ENCODE measurements at regions not wholly inside any gene's neighbourhood (a gene's known extent, or its start where the extent isn't known, plus 50 kb on each side); places are given as distances from the start of the nearest gene placed in this dataset.
"Not testable (repeated sequence)": the region's sequence is repeated elsewhere in the genome, so short reads cannot be mapped to it uniquely, and the experiment has no call there.

DNA sequence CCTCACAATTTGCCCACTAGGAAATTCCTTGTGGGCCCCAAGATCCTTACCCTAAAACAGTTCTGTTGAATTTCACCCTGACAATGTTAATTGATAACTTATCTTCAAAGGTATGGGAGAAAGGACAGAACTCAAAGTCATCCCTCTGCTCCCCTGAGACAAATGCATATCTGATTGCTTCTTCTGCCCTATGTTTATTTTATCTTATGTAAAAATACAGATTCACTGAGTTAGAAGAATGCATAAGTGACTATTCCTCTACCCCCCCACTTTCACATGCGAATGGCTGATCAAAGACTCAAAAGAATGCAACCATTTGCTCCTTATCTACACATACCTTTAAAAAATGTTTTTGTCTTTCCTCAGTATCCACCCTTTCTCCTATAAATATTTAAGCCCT, 235.7 kb upstream of the SEMA3C start:
- DNase-seq (ENCODE audit: insufficient read length, low spot score) (no peak), FAIRE-seq (no peak)
- TF ChIP-seq TAF1 (IDR thresholded peaks at IDR 0.05; ENCODE audit: low read depth, low read length) (no peak), PAX5 (IDR thresholded peaks at IDR 0.05; ENCODE audit: insufficient read depth, low read length, severe bottlenecking) (no peak), POU2F2 (IDR thresholded peaks at IDR 0.05; ENCODE audit: low read depth, low read length) (no peak), POLR2AphosphoS5 (IDR thresholded peaks at IDR 0.05; ENCODE audit: low read depth, low read length) (no peak), POLR2A (IDR thresholded peaks at IDR 0.05; ENCODE audit: low read depth, low read length) (no peak), SPI1 (IDR thresholded peaks at IDR 0.05; ENCODE audit: low read depth, low read length) (no peak)

- FAIRE-seq = not testable (repeated sequence)
These were observed 234.1 kb upstream of the SEMA3C start for GRCh38 chr7:81152925-81153324.

DNA sequence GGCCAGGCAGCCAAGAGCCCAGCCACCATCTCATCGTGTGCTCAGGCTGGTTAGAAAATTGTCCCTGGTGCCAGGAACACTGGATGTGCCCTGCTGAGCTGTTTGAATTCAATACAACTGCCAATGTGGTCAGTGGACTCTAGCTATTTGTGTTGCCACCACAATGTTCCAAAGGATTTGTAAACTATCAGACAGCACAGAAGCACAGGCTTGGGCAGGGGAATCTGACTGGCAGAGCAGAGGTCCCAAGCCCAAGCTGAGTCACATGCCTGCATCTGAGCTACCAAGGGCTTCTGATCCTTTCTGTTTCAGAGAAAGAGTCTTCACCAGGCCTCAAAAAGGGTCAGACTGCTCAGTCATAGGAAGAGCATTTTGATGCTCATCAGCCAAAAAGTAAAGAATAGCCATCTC, 232.1 kb upstream of the SEMA3C start:
- FAIRE-seq (no peak), DNase-seq (ENCODE audit: insufficient read length, low spot score) (no peak)
- TF ChIP-seq PAX5 (IDR thresholded peaks at IDR 0.05; ENCODE audit: insufficient read depth, low read length, severe bottlenecking) (no peak), TAF1 (IDR thresholded peaks at IDR 0.05; ENCODE audit: low read depth, low read length) (no peak), POU2F2 (IDR thresholded peaks at IDR 0.05; ENCODE audit: low read depth, low read length) (no peak), SPI1 (IDR thresholded peaks at IDR 0.05; ENCODE audit: low read depth, low read length) (no peak), POLR2A (IDR thresholded peaks at IDR 0.05; ENCODE audit: low read depth, low read length) (no peak), POLR2AphosphoS5 (IDR thresholded peaks at IDR 0.05; ENCODE audit: low read depth, low read length) (no peak)

More at GRCh38 chr7:81152925-81153324, 234.1 kb upstream of the SEMA3C start:
- DNase-seq (ENCODE audit: insufficient read length, low spot score) = not testable (repeated sequence)

DNA sequence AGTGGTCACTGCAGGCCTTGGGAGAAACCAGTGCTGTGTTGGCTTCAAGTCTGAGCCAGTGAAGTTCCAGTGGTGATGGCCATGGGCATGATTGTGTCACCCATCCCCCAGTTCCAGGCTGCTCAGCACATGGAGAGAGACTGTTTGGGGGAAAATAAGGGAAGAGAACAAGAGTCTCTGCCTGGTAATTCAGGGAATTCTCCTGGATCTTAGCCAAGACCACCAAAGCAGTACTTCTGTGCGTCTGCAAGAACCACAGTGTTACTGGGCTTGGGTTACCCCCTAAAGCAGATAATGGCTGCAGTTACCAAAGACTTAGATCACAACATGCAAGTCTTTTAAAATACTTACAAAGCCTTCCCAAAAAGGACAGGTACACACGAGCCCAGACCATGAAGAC, 225.0 kb upstream of the SEMA3C start:
- TF ChIP-seq TAF1 (IDR thresholded peaks at IDR 0.05; ENCODE audit: low read depth, low read length) (no peak), POLR2AphosphoS5 (IDR thresholded peaks at IDR 0.05; ENCODE audit: low read depth, low read length) (no peak), POLR2A (IDR thresholded peaks at IDR 0.05; ENCODE audit: low read depth, low read length) (no peak), SPI1 (IDR thresholded peaks at IDR 0.05; ENCODE audit: low read depth, low read length) (no peak), POU2F2 (IDR thresholded peaks at IDR 0.05; ENCODE audit: low read depth, low read length) (no peak), PAX5 (IDR thresholded peaks at IDR 0.05; ENCODE audit: insufficient read depth, low read length, severe bottlenecking) (no peak)
- no peak for FAIRE-seq
- no peak for DNase-seq (ENCODE audit: insufficient read length, low spot score)

- DNase-seq (ENCODE audit: insufficient read length, low spot score); FAIRE-seq: not testable (repeated sequence)
These were observed 222.7 kb upstream of the SEMA3C start for GRCh38 chr7:81141257-81142205.

- no peak for DNase-seq (ENCODE audit: insufficient read length, low spot score)
- TF ChIP-seq POLR2AphosphoS5 (IDR thresholded peaks at IDR 0.05; ENCODE audit: low read depth, low read length) (no peak), TAF1 (IDR thresholded peaks at IDR 0.05; ENCODE audit: low read depth, low read length) (no peak), POLR2A (IDR thresholded peaks at IDR 0.05; ENCODE audit: low read depth, low read length) (no peak), PAX5 (IDR thresholded peaks at IDR 0.05; ENCODE audit: insufficient read depth, low read length, severe bottlenecking) (no peak), POU2F2 (IDR thresholded peaks at IDR 0.05; ENCODE audit: low read depth, low read length) (no peak), SPI1 (IDR thresholded peaks at IDR 0.05; ENCODE audit: low read depth, low read length) (no peak)
- no peak for FAIRE-seq
These were observed 221.9 kb upstream of the SEMA3C start for GRCh38 chr7:81140775-81141174.

GRCh38 chr7:81140252-81140651, 221.4 kb upstream of the SEMA3C start:
- TF ChIP-seq POLR2A (IDR thresholded peaks at IDR 0.05; ENCODE audit: low read depth, low read length) = no peak
- no peak for TF ChIP-seq POLR2AphosphoS5 (IDR thresholded peaks at IDR 0.05; ENCODE audit: low read depth, low read length)
- TF ChIP-seq POU2F2 (IDR thresholded peaks at IDR 0.05; ENCODE audit: low read depth, low read length) = no peak
- no peak for TF ChIP-seq TAF1 (IDR thresholded peaks at IDR 0.05; ENCODE audit: low read depth, low read length)
- no peak for TF ChIP-seq SPI1 (IDR thresholded peaks at IDR 0.05; ENCODE audit: low read depth, low read length)
- no peak for TF ChIP-seq PAX5 (IDR thresholded peaks at IDR 0.05; ENCODE audit: insufficient read depth, low read length, severe bottlenecking)
- DNase-seq (ENCODE audit: insufficient read length, low spot score) (no peak), FAIRE-seq (no peak)

- FAIRE-seq (no peak), DNase-seq (ENCODE audit: insufficient read length, low spot score) (no peak)
These were observed 220.0 kb upstream of the SEMA3C start for GRCh38 chr7:81138870-81139269.

GRCh38 chr7:81135324-81135723, 216.5 kb upstream of the SEMA3C start:
- DNase-seq (ENCODE audit: insufficient read length, low spot score) = no peak
- no peak for FAIRE-seq
- no peak for TF ChIP-seq SPI1 (IDR thresholded peaks at IDR 0.05; ENCODE audit: low read depth, low read length)
- TF ChIP-seq POU2F2 (IDR thresholded peaks at IDR 0.05; ENCODE audit: low read depth, low read length) = no peak
- no peak for TF ChIP-seq POLR2AphosphoS5 (IDR thresholded peaks at IDR 0.05; ENCODE audit: low read depth, low read length)
- TF ChIP-seq PAX5 (IDR thresholded peaks at IDR 0.05; ENCODE audit: insufficient read depth, low read length, severe bottlenecking) = no peak
- TF ChIP-seq POLR2A (IDR thresholded peaks at IDR 0.05; ENCODE audit: low read depth, low read length) = no peak
- TF ChIP-seq TAF1 (IDR thresholded peaks at IDR 0.05; ENCODE audit: low read depth, low read length) = no peak

More at GRCh38 chr7:81138870-81139269, 220.0 kb upstream of the SEMA3C start:
- TF ChIP-seq PAX5 (IDR thresholded peaks at IDR 0.05; ENCODE audit: insufficient read depth, low read length, severe bottlenecking) (no peak), SPI1 (IDR thresholded peaks at IDR 0.05; ENCODE audit: low read depth, low read length) (no peak), TAF1 (IDR thresholded peaks at IDR 0.05; ENCODE audit: low read depth, low read length) (no peak), POLR2AphosphoS5 (IDR thresholded peaks at IDR 0.05; ENCODE audit: low read depth, low read length) (no peak), POLR2A (IDR thresholded peaks at IDR 0.05; ENCODE audit: low read depth, low read length) (no peak), POU2F2 (IDR thresholded peaks at IDR 0.05; ENCODE audit: low read depth, low read length) (no peak)

GRCh38 chr7:81128011-81128410, 209.2 kb upstream of the SEMA3C start:
- FAIRE-seq (no peak), DNase-seq (ENCODE audit: insufficient read length, low spot score) (no peak)
- TF ChIP-seq TAF1 (IDR thresholded peaks at IDR 0.05; ENCODE audit: low read depth, low read length) = no peak
- TF ChIP-seq POLR2A (IDR thresholded peaks at IDR 0.05; ENCODE audit: low read depth, low read length) = no peak
- no peak for TF ChIP-seq SPI1 (IDR thresholded peaks at IDR 0.05; ENCODE audit: low read depth, low read length)
- TF ChIP-seq POU2F2 (IDR thresholded peaks at IDR 0.05; ENCODE audit: low read depth, low read length) = no peak
- TF ChIP-seq PAX5 (IDR thresholded peaks at IDR 0.05; ENCODE audit: insufficient read depth, low read length, severe bottlenecking) = no peak
- TF ChIP-seq POLR2AphosphoS5 (IDR thresholded peaks at IDR 0.05; ENCODE audit: low read depth, low read length) = no peak
